ENCODE measurements at regions not wholly inside any gene's neighbourhood (a gene's known extent, or its start where the extent isn't known, plus 50 kb on each side); places are given as distances from the start of the nearest gene placed in this dataset.

DNA sequence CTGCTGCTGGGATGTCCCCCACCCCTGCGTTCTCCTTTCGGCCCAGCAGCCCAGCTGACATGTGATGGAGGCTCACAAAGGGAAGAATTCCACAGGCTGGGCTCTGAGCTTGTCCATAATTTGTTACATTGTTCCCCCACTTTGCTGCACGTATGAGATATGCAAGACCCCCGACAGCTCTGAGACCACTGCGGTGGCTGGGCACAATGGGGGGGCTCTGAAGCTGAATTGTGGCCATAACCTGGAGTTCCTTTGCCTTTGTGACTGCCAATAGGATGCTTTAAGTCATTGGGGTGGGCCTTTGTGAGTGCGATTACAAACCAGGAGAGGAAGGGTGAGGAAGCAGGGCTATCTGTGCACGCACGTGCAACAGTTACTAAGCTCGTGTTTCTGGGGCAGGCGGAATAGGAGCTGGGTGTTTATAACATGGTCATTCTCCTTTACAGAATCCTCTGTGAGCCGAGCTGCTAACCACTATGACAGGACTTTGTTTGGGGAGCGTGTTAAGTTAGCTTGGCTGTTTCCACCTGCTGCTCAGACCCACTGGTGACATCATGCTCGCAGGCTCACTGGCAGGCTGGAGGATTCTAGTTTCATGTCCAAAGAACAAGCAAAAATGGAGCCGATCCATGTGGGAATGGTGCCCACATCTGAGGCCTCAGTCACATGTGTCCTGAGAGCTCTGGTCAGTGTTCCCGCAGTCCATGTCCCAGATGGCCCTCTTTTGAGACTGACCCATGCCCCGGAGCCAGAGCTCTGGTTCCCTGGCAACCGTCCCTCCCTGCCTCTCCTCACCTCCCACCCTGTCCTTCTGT lies 208.3 kb upstream of the SALL1 start:
- DNase-seq = no peak

DNA sequence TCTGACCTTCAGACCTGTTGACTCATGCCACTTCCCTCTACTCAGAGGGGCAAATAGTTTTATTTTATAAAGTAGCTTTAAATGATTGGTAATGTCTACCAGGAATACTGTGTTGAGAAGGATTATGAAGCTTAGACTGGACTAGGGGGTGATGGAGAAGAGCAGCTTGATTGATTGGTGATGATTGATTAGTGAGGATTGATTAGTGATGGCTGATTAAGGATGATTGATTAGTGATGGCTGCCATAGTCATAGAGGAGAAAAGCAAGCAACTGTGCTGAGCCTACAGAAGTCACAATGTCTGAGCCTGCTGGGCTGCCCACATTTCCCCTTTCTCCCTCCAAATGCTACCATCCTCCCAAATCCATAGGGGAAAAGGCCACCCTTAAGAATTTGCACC lies 206.8 kb upstream of the SALL1 start:
- no peak for DNase-seq

- DNase-seq = no peak
These were observed 204.8 kb upstream of the SALL1 start for GRCh38 chr16:51355875-51356274.

DNA sequence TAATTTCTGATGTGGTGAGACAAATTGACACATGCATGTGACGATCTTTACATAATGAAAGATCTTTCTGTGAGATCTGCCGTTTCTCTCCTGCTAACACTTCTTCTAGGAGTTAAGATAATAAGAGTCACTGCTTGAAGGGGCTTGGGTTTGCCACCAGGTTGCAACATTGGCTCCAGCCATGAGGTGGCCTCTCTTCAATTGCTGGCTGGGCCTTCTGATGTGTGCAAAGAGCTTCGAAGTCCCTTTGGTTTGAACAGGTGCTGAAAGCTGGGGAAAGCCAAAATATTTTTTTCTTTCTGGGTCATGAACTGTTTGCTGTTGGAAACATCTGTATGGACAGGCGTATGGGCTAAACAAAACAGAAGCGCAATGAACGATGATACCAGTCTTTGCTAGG lies 204.1 kb upstream of the SALL1 start:
- no peak for DNase-seq

DNA sequence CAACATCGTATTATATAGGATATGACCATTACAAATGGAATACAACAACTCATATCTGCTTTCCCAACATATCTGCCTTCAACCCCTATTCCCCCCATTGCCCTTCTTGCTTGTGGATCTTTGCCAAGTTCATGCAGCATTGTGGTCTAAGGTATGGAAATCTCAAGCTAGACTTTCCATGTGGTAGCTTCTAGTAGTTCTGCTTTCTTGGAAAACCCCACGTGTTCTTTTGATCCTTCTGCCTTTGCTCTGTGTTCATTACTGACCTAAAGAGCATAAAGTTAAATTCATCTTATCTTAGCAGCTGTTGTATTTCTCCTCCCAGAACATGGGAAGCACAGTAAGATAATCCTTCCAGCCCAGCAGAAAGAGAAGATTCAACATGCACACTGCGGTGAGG lies 202.0 kb upstream of the SALL1 start:
- no peak for DNase-seq

- no peak for DNase-seq
These were observed 198.6 kb upstream of the SALL1 start for GRCh38 chr16:51349626-51350025.

DNA sequence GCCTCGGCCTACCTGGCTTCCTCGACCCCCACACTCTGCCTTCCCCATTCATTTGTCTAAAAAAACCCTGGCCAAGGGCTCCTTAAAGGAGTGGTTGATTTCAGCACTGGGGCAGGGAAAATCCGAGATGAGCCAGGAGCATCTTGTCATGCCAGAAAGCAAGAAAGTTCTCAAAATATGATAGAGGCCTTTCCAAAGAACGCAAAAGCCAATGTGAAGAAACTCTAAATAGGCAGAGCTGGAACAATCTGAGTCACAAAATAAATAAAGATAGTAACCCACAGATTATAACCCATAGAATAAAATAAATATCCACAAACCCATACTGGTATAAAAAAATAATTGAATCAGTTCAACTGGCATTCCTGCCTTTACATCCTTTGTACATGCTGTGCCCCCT lies 192.3 kb upstream of the SALL1 start:
- no peak for DNase-seq

- no peak for DNase-seq
These were observed 190.1 kb upstream of the SALL1 start for GRCh38 chr16:51341204-51341603.

- DNase-seq = no peak
These were observed 186.6 kb upstream of the SALL1 start for GRCh38 chr16:51337662-51338061.

DNA sequence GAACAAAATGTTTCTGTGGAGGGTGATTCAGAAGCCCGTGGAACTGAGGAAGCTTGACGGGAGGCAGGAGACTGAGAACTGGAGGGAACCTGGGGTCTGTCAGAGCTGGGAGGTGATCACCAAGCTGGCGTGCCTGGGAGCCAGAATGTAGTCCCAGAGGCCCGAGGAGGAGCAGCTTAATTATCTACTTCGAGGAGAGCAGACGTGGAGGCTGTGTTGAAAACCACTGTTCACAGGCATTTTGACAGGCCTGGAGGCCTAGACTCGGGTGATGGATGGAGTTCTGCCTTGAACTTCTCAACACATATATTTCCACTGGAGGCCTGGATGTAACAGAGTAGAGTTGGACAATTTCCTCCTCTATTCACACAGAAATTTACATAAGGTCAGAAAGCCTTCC lies 177.7 kb upstream of the SALL1 start:
- no peak for DNase-seq

- peak; percentile 70 for DNase-seq
These were observed 175.9 kb upstream of the SALL1 start for GRCh38 chr16:51327001-51327400.

GRCh38 chr16:51326131-51326856 lies 175.2 kb upstream of the SALL1 start:
- DNase-seq = peak; percentile 78

DNA sequence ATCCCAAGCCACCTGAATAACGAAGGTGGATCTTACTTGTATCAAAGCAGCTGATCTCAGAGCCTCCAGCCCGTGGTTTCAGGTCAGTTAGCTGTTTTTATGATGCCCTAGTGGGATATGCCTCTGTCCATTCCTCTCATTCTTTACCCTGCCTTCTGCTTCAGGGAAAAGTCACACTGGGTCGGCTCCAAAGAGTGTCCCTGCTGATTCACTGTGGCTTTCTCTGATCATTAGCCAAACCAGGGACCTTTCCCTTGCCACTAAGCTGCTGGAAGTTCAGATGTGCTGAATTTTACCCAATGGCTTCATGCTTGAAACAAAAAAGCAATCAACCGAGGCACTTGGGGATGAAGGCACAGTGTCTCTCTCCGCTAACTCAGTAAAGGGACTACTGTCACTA lies 170.2 kb upstream of the SALL1 start:
- DNase-seq = no peak

- no peak for DNase-seq
These were observed 166.5 kb upstream of the SALL1 start for GRCh38 chr16:51317575-51317974.

DNA sequence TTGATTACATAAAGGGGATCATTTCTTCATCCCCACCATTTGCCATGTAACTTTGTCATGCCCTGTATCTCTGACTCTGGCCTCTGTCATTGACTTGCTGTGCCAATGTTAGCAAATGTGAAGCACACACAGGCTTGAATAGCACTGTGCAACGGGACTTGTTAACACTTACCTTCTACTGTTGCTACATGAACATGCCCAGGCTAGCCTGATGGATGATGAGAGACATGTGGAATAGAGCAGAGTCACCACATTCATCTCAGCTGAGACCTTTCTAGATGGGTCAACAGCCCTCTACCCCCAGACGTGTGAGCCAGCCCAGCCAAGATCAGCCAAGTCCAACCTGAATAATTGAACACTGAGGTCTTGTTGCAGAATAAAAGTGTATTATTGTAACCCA lies 162.1 kb upstream of the SALL1 start:
- DNase-seq = no peak

DNA sequence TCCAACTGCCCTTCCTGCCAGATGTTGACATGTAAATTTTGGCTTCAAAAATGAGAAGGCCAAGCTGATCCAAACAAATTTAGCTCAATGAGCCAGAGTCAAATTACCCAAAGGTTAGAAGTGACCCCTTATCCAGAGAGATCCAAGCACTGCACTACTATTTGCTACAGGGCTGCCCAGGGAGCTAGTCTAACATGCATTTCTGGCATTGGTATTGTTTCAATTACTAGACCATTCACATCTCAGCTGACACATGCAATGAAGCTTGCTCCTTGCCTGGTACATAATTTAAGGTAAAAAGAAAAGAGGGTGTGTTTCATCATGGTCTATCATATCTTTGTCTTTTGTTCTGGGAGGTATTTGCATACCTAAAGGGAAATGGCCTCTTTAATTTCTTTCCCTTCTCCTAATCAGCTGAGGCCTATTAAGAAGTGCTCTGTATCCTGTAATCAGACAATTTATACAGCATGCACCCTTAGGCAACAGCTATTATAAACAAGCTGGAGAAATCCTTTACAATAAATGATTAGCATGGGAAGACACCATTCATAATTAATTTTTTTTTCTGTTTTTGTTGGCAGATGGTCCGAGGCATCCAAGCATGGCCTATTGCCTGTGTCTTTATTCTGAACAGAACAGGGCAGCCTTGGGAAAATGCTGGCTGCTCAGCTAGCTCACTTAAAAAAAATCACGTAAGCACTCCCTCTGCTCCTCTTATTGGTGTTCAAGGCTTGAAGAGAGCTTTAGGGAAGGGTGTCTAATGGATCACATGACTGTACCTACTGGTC lies 161.5 kb upstream of the SALL1 start:
- DNase-seq = no peak

GRCh38 chr16:51310159-51310558 lies 159.1 kb upstream of the SALL1 start:
- DNase-seq = no peak

DNA sequence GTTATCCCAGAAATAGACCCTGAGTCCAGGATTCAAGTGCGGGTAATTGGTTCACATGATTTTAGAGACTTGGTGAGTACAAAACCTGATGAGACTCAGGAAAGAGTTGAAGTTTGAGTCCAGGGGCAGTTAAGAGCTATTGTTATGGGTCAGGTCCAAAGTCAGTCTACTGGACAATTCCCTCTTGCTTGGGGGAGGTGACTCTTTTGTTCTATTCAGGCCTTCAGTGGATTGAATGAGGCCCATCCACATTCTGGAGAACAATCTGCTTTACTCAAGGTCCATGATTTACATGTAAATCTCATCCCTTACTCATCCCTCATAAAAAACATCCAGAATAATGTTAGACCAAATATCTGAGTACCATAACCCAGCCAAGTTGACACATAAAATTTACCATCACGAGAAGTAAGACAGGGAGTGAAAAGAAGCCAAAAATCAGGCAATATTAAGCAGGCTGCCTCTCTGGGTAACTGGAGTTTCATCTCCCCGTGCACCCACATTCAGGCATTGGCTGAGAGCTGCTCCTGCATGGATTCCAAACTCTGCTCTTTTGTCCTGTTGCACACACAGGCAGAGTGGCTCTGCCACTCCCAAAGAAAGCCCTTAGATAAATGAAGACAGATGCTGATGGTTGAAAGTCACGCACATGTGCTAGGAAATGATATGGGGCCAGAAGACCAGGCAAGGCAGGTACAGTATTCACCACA lies 156.0 kb upstream of the SALL1 start:
- DNase-seq = no peak

GRCh38 chr16:51306116-51306515 lies 155.0 kb upstream of the SALL1 start:
- DNase-seq = peak; percentile 74

DNA sequence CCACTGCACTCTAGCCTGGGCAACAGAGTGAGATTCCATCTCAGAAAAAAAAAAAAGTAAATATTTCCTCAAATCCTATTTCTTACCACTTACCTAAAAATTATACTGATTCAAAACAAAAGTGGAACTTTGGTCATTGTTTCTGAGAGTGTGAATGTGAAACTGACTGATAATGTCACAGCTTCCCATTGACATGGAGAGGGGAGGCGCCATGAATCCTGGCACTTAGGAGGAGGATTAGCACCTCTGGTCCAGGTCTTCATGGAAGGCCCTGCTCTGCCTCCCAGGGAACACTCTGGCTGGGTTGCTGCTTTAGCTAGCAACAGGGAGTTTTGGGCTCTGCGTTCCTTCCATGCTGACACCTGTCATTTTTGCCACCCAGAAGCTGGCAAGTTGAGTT lies 154.3 kb upstream of the SALL1 start:
- no peak for DNase-seq

- DNase-seq = no peak
These were observed 151.0 kb upstream of the SALL1 start for GRCh38 chr16:51302042-51302441.

DNA sequence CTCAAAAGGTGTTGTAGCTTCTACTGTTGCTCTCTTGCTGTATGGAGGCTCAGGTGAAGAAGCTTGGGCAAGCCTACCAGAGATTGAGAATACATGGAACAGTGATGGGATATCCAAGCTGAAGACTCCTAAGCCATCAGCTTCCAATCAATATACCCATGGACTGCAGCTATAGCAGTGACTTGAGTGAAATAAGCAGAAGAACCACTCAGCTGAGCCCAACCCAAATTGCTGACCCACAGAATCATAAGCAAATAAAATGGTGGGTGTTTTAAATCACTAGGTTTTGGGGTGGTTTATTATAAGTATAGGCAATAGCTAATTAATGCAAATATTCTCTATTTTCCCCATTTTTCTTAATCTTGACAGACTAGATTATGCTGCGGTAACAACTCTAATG lies 147.7 kb upstream of the SALL1 start:
- DNase-seq = no peak

Measured in fibroblast of skin of right quadriceps (primary cell).